ENCODE measurements at regions not wholly inside any gene's neighbourhood (a gene's known extent, or its start where the extent isn't known, plus 50 kb on each side); places are given as distances from the start of the nearest gene placed in this dataset.
"Not testable (repeated sequence)": the region's sequence is repeated elsewhere in the genome, so short reads cannot be mapped to it uniquely, and the experiment has no call there.

- Histone ChIP-seq H3K36me3 (ENCODE audit: control insufficient read depth in 5 of 5, insufficient read depth in 5 of 5, low read length in 5 of 5) (no peaks in the 10 kb centered on the region), H3K4me1 (ENCODE audit: control insufficient read depth in 5 of 5, insufficient read depth in 5 of 5, low read length in 5 of 5) (no peaks in the 10 kb centered on the region), H3K4me3 (ENCODE audit: low read depth in 1 of 5, low read length in 5 of 5) (no peak overlapping the region), H3K9ac (ENCODE audit: low read length in 5 of 5) (no peak overlapping the region), H3K27me3 (ENCODE audit: control insufficient read depth in 5 of 5, insufficient read depth in 4 of 5, low read length in 5 of 5) (peaks cover 13 to 30% (median 26%) of the 10 kb centered on the region in 5 donors), H3K27ac (ENCODE audit: low read depth, low read length) (no peak overlapping the region), H3K9me3 (ENCODE audit: control insufficient read depth in 5 of 5, low read length in 5 of 5) (peaks cover 0 to 5% (median 0%) of the 10 kb centered on the region in 5 donors)
Observed at GRCh38 chr22:49396817-49397216, 430.9 kb downstream of the BRD1 start.

- Histone ChIP-seq H3K9ac (ENCODE audit: low read length in 5 of 5) (no peak overlapping the region), H3K27me3 (ENCODE audit: control insufficient read depth in 5 of 5, insufficient read depth in 4 of 5, low read length in 5 of 5) (peaks cover 16 to 33% (median 29%) of the 10 kb centered on the region in 5 donors), H3K4me3 (ENCODE audit: low read depth in 1 of 5, low read length in 5 of 5) (no peak overlapping the region), H3K9me3 (ENCODE audit: control insufficient read depth in 5 of 5, low read length in 5 of 5) (peaks cover 0 to 5% (median 0%) of the 10 kb centered on the region in 5 donors), H3K4me1 (ENCODE audit: control insufficient read depth in 5 of 5, insufficient read depth in 5 of 5, low read length in 5 of 5) (no peaks in the 10 kb centered on the region), H3K36me3 (ENCODE audit: control insufficient read depth in 5 of 5, insufficient read depth in 5 of 5, low read length in 5 of 5) (no peaks in the 10 kb centered on the region), H3K27ac (ENCODE audit: low read depth, low read length) (no peak overlapping the region)
Observed at GRCh38 chr22:49395617-49396016, 432.1 kb downstream of the BRD1 start.

- H3K27me3 ChIP-seq (ENCODE audit: control insufficient read depth in 5 of 5, insufficient read depth in 4 of 5, low read length in 5 of 5), result peaks cover 14 to 31% (median 26%) of the 10 kb centered on the region in 5 donors
- not testable (repeated sequence) for H3K36me3 ChIP-seq (ENCODE audit: control insufficient read depth in 5 of 5, insufficient read depth in 5 of 5, low read length in 5 of 5); H3K9me3 ChIP-seq (ENCODE audit: control insufficient read depth in 5 of 5, low read length in 5 of 5); H3K4me1 ChIP-seq (ENCODE audit: control insufficient read depth in 5 of 5, insufficient read depth in 5 of 5, low read length in 5 of 5); H3K4me3 ChIP-seq (ENCODE audit: low read depth in 1 of 5, low read length in 5 of 5); H3K27ac ChIP-seq (ENCODE audit: low read depth, low read length); H3K9ac ChIP-seq (ENCODE audit: low read length in 5 of 5)
Observed at GRCh38 chr22:49395062-49395461, 432.6 kb downstream of the BRD1 start.

GRCh38 chr22:49394116-49394785, 433.4 kb downstream of the BRD1 start:
- H3K36me3 ChIP-seq (ENCODE audit: control insufficient read depth in 5 of 5, insufficient read depth in 5 of 5, low read length in 5 of 5), result no peaks in the 10 kb centered on the region
- H3K27me3 ChIP-seq (ENCODE audit: control insufficient read depth in 5 of 5, insufficient read depth in 4 of 5, low read length in 5 of 5), result peaks cover 14 to 28% (median 21%) of the 10 kb centered on the region in 5 donors
- no peak overlapping the region for H3K9ac ChIP-seq (ENCODE audit: low read length in 5 of 5)
- H3K27ac ChIP-seq (ENCODE audit: low read depth, low read length), result no peak overlapping the region
- H3K4me3 ChIP-seq (ENCODE audit: low read depth in 1 of 5, low read length in 5 of 5), result no peak overlapping the region
- H3K9me3 ChIP-seq (ENCODE audit: control insufficient read depth in 5 of 5, low read length in 5 of 5), result peaks cover 0 to 5% (median 0%) of the 10 kb centered on the region in 5 donors
- no peaks in the 10 kb centered on the region for H3K4me1 ChIP-seq (ENCODE audit: control insufficient read depth in 5 of 5, insufficient read depth in 5 of 5, low read length in 5 of 5)

- Histone ChIP-seq H3K36me3 (ENCODE audit: control insufficient read depth in 5 of 5, insufficient read depth in 5 of 5, low read length in 5 of 5) (no peaks in the 10 kb centered on the region), H3K27ac (ENCODE audit: low read depth, low read length) (no peak overlapping the region), H3K4me1 (ENCODE audit: control insufficient read depth in 5 of 5, insufficient read depth in 5 of 5, low read length in 5 of 5) (no peaks in the 10 kb centered on the region), H3K27me3 (ENCODE audit: control insufficient read depth in 5 of 5, insufficient read depth in 4 of 5, low read length in 5 of 5) (peaks cover 12 to 28% (median 19%) of the 10 kb centered on the region in 5 donors), H3K9ac (ENCODE audit: low read length in 5 of 5) (no peak overlapping the region), H3K4me3 (ENCODE audit: low read depth in 1 of 5, low read length in 5 of 5) (no peak overlapping the region), H3K9me3 (ENCODE audit: control insufficient read depth in 5 of 5, low read length in 5 of 5) (peaks cover 0 to 5% (median 0%) of the 10 kb centered on the region in 5 donors)
Observed at GRCh38 chr22:49393526-49393925, 434.1 kb downstream of the BRD1 start.

- peaks cover 0 to 5% (median 0%) of the 10 kb centered on the region in 5 donors for H3K9me3 ChIP-seq (ENCODE audit: control insufficient read depth in 5 of 5, low read length in 5 of 5)
- peaks cover 12 to 28% (median 18%) of the 10 kb centered on the region in 5 donors for H3K27me3 ChIP-seq (ENCODE audit: control insufficient read depth in 5 of 5, insufficient read depth in 4 of 5, low read length in 5 of 5)
- H3K4me3 ChIP-seq (ENCODE audit: low read depth in 1 of 5, low read length in 5 of 5), result no peak overlapping the region
- H3K27ac ChIP-seq (ENCODE audit: low read depth, low read length), result no peak overlapping the region
- H3K4me1 ChIP-seq (ENCODE audit: control insufficient read depth in 5 of 5, insufficient read depth in 5 of 5, low read length in 5 of 5), result no peaks in the 10 kb centered on the region
- no peak overlapping the region for H3K9ac ChIP-seq (ENCODE audit: low read length in 5 of 5)
- H3K36me3 ChIP-seq (ENCODE audit: control insufficient read depth in 5 of 5, insufficient read depth in 5 of 5, low read length in 5 of 5), result no peaks in the 10 kb centered on the region
Observed at GRCh38 chr22:49392841-49393510, 434.7 kb downstream of the BRD1 start.

- Histone ChIP-seq H3K27me3 (ENCODE audit: control insufficient read depth in 5 of 5, insufficient read depth in 4 of 5, low read length in 5 of 5) (peaks cover 12 to 28% (median 18%) of the 10 kb centered on the region in 5 donors), H3K4me1 (ENCODE audit: control insufficient read depth in 5 of 5, insufficient read depth in 5 of 5, low read length in 5 of 5) (no peaks in the 10 kb centered on the region), H3K9ac (ENCODE audit: low read length in 5 of 5) (no peak overlapping the region), H3K4me3 (ENCODE audit: low read depth in 1 of 5, low read length in 5 of 5) (no peak overlapping the region), H3K9me3 (ENCODE audit: control insufficient read depth in 5 of 5, low read length in 5 of 5) (peaks cover 0 to 5% (median 0%) of the 10 kb centered on the region in 5 donors), H3K36me3 (ENCODE audit: control insufficient read depth in 5 of 5, insufficient read depth in 5 of 5, low read length in 5 of 5) (no peaks in the 10 kb centered on the region), H3K27ac (ENCODE audit: low read depth, low read length) (no peak overlapping the region)
Observed at GRCh38 chr22:49392247-49392646, 435.4 kb downstream of the BRD1 start.

- Histone ChIP-seq H3K4me3 (ENCODE audit: low read depth in 1 of 5, low read length in 5 of 5) (no peak overlapping the region), H3K36me3 (ENCODE audit: control insufficient read depth in 5 of 5, insufficient read depth in 5 of 5, low read length in 5 of 5) (no peaks in the 10 kb centered on the region), H3K9me3 (ENCODE audit: control insufficient read depth in 5 of 5, low read length in 5 of 5) (peaks cover 0 to 5% (median 0%) of the 10 kb centered on the region in 5 donors), H3K27me3 (ENCODE audit: control insufficient read depth in 5 of 5, insufficient read depth in 4 of 5, low read length in 5 of 5) (peaks cover 12 to 25% (median 18%) of the 10 kb centered on the region in 5 donors), H3K9ac (ENCODE audit: low read length in 5 of 5) (no peak overlapping the region), H3K4me1 (ENCODE audit: control insufficient read depth in 5 of 5, insufficient read depth in 5 of 5, low read length in 5 of 5) (no peaks in the 10 kb centered on the region), H3K27ac (ENCODE audit: low read depth, low read length) (no peak overlapping the region)
Observed at GRCh38 chr22:49391436-49391835, 436.2 kb downstream of the BRD1 start.

- H3K36me3 ChIP-seq (ENCODE audit: control insufficient read depth in 5 of 5, insufficient read depth in 5 of 5, low read length in 5 of 5), result no peaks in the 10 kb centered on the region
Observed at GRCh38 chr22:49390954-49391353, 436.7 kb downstream of the BRD1 start.

GRCh38 chr22:49383909-49384308, 443.8 kb downstream of the BRD1 start:
- not testable (repeated sequence) for H3K36me3 ChIP-seq (ENCODE audit: control insufficient read depth in 5 of 5, insufficient read depth in 5 of 5, low read length in 5 of 5); H3K4me3 ChIP-seq (ENCODE audit: low read depth in 1 of 5, low read length in 5 of 5); H3K4me1 ChIP-seq (ENCODE audit: control insufficient read depth in 5 of 5, insufficient read depth in 5 of 5, low read length in 5 of 5); H3K9ac ChIP-seq (ENCODE audit: low read length in 5 of 5); H3K27ac ChIP-seq (ENCODE audit: low read depth, low read length); H3K9me3 ChIP-seq (ENCODE audit: control insufficient read depth in 5 of 5, low read length in 5 of 5)
- peaks cover 10 to 14% (median 13%) of the 10 kb centered on the region in 5 donors for H3K27me3 ChIP-seq (ENCODE audit: control insufficient read depth in 5 of 5, insufficient read depth in 4 of 5, low read length in 5 of 5)

More at GRCh38 chr22:49390954-49391353, 436.7 kb downstream of the BRD1 start:
- Histone ChIP-seq H3K27ac (ENCODE audit: low read depth, low read length) (no peak overlapping the region), H3K4me3 (ENCODE audit: low read depth in 1 of 5, low read length in 5 of 5) (no peak overlapping the region), H3K4me1 (ENCODE audit: control insufficient read depth in 5 of 5, insufficient read depth in 5 of 5, low read length in 5 of 5) (no peaks in the 10 kb centered on the region), H3K9me3 (ENCODE audit: control insufficient read depth in 5 of 5, low read length in 5 of 5) (peaks cover 0 to 5% (median 0%) of the 10 kb centered on the region in 5 donors), H3K9ac (ENCODE audit: low read length in 5 of 5) (no peak overlapping the region), H3K27me3 (ENCODE audit: control insufficient read depth in 5 of 5, insufficient read depth in 4 of 5, low read length in 5 of 5) (peaks cover 12 to 25% (median 18%) of the 10 kb centered on the region in 5 donors)
